ENCODE measurements at regions not wholly inside any gene's neighbourhood (a gene's known extent, or its start where the extent isn't known, plus 50 kb on each side); places are given as distances from the start of the nearest gene placed in this dataset.
"Not testable (repeated sequence)": the region's sequence is repeated elsewhere in the genome, so short reads cannot be mapped to it uniquely, and the experiment has no call there.

- DNase-seq (ENCODE audit: low read depth in 4 of 4, low spot score in 3 of 4), result not testable (repeated sequence)
Measured at GRCh38 chr4:160549951-160550519, 1447.2 kb downstream of the RAPGEF2 start.

DNA sequence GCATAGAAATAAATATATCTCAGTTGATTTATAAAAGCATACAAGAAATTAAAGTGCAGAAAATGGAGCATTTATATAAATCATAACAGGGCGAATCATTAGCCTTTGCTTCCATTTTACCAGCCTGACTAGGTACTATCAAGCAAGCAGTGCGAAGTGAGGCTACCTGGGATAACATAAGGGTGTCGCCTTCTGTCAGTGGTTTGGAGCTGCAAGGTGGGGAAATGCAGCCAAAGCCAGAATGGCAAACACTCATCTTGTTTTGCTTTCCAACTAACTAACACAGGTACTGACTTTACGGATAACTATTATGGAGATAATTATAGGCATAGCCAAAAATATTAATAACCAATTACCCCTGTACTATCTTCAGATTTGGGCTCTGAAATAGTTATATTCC, 1459.8 kb downstream of the RAPGEF2 start:
- no peak for DNase-seq (ENCODE audit: low read depth in 4 of 4, low spot score in 3 of 4)

DNA sequence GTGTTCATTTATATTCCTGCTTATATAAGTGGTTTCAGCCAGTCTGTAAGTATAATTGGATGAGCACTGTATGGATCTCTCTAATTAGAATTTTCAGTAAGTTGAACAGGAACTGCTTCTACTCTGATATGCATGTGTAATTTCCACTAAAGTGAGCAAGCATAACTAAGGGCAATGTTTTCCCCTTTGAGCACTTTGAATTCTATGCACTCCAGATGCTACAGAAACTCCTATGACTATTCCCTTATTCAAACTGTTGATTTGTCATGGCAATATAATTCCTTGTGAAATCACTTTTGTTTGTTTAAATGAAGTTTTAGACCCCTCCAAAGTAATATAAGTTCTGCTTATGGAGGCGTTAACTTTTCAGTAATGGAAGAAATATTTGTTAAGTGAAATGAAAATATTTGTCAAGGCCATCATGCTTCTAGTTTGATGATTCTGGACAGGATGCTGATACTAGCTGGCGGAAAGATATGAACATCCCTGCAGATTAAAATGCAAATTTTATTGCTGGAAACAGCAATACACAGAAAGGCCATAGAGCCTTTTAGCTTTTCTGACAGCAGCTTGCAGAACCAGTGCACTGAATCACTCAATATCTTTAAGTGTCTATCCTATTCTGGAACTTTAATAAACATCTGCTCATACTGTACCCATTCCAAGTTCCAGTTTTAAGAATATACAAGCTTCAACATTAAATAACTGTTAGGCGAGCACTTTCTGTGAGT, 1460.8 kb downstream of the RAPGEF2 start:
- DNase-seq (ENCODE audit: low read depth in 4 of 4, low spot score in 3 of 4), result no peak

DNA sequence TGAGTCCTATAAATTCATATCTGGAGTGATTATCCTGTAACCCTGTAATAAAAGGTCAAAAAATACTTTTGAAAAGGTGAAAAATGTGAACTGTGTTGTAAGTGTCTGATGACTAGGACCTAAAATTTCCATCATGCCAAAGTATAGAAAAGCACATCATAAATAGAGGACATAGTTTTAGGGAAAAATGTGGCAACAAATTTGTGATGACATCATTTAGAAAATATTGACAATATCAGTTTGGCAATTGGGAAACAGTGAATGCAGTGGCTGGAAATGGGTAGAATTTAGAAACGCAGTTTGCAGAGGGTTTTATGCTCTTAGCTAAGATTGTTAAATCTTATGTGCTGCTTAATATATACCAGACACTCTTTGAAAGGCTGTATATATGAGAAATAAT, 1464.8 kb downstream of the RAPGEF2 start:
- DNase-seq (ENCODE audit: low read depth in 4 of 4, low spot score in 3 of 4), result no peak

DNA sequence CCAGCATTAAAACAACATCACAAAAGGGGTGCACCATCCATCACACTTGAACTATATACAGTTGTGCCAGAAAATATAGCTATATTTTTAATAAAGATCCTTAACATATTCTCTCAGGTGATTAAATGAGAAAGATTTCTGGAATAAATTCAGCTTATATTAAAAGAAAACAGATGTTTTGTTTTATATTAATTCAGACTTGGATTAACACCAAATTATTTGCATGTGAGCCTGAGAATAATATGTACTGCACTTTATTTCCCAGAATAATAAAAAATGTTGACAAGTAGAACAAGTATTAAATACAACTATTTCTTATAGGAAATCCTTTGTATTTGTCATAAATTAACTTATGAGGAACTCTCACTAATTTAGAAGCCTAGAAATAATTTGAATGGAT, 1467.4 kb downstream of the RAPGEF2 start:
- no peak for DNase-seq (ENCODE audit: low read depth in 4 of 4, low spot score in 3 of 4)

GRCh38 chr4:160574272-160574671, 1471.4 kb downstream of the RAPGEF2 start:
- not testable (repeated sequence) for DNase-seq (ENCODE audit: low read depth in 4 of 4, low spot score in 3 of 4)

DNA sequence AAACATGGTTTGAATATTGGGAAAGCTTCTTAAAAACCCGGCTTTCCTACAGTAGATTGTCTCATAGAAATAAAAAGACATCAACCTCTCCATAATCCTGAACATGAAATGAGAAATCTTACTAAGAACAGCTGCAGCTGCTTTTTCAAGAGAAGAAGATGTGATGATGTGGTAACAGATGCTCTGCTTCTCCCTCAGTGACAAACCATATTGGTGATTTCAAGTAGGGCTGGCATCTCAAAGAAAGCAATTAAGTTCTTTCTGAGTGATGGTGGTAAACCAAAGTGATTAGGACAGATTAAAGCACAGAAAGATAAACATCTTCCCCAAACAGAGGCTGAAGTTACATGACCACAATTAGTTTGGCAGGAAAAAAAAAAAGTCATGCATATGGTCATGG, 1477.7 kb downstream of the RAPGEF2 start:
- no peak for DNase-seq (ENCODE audit: low read depth in 4 of 4, low spot score in 3 of 4)

GRCh38 chr4:160592258-160592657, 1489.4 kb downstream of the RAPGEF2 start:
- no peak for DNase-seq (ENCODE audit: low read depth in 4 of 4, low spot score in 3 of 4)

- no peak for DNase-seq (ENCODE audit: low read depth in 4 of 4, low spot score in 3 of 4)
Measured at GRCh38 chr4:160595646-160596045, 1492.8 kb downstream of the RAPGEF2 start.

GRCh38 chr4:160604541-160604940, 1501.7 kb downstream of the RAPGEF2 start:
- no peak for DNase-seq (ENCODE audit: low read depth in 4 of 4, low spot score in 3 of 4)

DNA sequence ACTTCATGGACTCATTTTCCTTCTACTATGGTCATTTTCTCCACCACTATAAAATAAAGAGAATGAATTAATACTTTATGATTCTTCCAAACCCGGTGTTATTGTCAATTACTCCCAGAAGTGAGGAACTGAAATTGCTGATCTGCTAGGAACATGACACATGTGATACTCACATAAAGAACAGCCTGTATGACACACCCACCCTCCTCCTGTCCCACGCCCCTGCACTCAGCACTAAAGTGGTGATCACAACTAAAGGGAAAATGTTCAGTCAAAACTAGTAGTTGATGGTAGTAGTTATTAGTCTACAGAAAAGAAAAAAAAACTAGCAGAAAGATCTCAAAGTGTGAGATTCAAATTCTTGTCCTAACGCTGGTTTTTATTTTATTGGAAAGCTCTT, 1508.3 kb downstream of the RAPGEF2 start:
- DNase-seq (ENCODE audit: low read depth in 4 of 4, low spot score in 3 of 4), result no peak

DNA sequence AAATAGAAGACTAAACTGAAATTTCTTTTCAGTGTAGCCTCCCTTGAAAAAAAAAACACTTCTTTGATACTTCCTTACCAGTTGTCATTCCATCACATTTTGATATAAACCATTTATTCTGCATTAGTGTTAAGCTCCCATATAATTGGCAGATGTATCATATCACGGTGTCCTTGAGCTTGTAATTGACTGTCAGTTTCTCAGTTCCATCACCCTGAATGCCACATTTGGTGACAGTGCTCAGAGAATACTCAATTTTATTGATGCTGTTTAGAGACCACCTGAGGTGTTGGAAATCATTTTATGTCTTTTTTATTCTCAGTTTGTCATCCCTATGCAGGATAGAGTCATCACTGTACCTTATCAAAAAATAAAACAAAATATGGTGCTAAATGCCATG, 1528.2 kb downstream of the RAPGEF2 start:
- DNase-seq (ENCODE audit: low read depth in 4 of 4, low spot score in 3 of 4), result no peak

GRCh38 chr4:160652790-160653189, 1511.0 kb downstream of the FSTL5 start:
- no peak for DNase-seq (ENCODE audit: low read depth in 4 of 4, low spot score in 3 of 4)

DNA sequence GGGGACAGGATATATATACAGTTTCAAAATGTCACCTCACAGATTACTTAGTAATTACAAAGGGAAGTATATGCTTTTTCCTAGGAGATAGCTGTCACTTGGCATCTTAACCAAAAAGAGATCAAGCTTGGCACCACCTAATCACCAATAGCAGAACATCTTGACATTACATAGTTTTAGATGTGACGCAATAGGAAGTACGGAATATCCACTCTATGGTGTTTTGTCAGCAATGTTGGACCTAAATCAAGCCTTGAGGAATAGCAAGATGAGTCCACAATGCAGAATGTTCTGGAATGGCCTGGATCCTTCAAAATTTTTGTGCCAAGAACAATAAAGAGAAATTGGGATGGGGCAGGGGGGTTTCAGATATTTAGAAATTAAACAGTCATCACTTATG, 1488.2 kb downstream of the FSTL5 start:
- no peak for DNase-seq (ENCODE audit: low read depth in 4 of 4, low spot score in 3 of 4)

DNA sequence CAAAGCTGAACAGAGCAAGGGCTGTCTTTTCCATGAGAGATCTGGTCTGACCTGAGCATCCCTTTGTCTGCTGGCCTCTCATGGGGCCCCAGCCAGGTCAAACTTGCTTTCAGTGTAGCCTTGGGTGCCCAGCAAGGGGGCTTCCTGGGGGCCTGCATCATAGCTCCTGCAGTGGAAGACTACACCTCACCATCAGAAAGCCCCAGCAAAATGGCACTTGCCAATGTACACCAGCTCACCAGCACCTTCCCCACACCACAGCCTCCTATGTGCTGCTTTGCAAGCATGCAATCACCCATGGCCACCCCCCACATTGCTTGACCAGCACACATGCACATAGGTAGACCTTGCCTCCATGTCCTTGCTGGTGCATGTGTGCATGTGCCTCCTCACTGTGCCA, 1478.1 kb downstream of the FSTL5 start:
- no peak for DNase-seq (ENCODE audit: low read depth in 4 of 4, low spot score in 3 of 4)

GRCh38 chr4:160701671-160702070, 1462.1 kb downstream of the FSTL5 start:
- no peak for DNase-seq (ENCODE audit: low read depth in 4 of 4, low spot score in 3 of 4)

DNA sequence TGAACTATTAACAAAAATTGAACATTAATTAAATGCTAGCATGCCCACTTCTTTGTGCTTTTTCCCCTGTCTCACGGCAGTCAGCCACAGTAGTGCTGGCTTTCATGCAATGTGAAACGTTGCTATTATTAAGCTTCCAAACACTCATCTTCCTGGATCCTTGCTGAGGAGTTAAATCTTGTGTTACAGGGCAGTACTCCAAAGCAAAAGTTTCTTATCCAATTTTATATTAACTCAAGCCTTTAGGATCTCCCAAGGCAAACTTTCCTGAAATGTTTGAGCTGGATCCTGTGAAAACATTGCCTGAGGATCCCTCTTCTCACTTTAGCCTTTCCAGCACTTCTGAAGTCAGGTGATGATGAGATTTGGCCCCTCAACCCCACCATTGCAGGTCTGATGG, 1454.8 kb downstream of the FSTL5 start:
- DNase-seq (ENCODE audit: low read depth in 4 of 4, low spot score in 3 of 4), result no peak

DNA sequence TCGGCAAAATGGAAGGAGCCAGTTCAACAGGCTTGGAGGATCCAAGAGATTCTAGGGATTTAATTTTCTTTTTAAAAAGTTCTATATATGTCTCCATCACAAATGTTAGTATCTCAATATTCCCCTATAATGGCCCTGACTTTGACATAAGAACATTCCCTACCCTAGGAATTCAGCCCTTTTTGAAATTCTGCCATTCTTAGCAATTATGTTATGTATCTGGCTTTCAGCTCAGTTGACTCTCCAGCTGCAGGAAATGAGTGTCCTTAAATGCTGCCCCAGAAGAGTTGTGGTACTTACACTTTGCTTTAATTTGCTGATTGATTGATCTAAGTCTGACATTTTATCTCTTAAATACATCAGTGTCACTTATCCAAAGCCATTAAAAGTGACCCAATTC, 1454.3 kb downstream of the FSTL5 start:
- no peak for DNase-seq (ENCODE audit: low read depth in 4 of 4, low spot score in 3 of 4)

DNA sequence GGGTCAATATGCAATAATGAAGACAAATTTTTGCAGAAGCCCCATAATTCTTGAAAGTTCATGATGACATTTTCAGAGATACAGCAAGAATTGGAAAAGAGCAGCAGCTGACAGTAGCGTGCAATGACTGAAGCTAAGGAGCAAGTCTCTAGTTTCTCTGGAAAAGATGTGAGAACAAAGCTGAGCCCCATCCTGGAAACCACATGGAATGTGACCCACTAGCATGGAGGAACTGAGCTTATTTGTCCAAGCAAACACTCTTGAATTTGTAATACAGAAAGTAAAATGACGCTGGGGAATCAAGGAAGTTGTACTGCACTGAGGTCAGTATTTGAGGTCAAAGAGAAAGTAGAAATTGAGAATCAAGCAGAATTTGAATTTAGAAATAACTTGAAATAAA, 1447.2 kb downstream of the FSTL5 start:
- no peak for DNase-seq (ENCODE audit: low read depth in 4 of 4, low spot score in 3 of 4)

- no peak for DNase-seq (ENCODE audit: low read depth in 4 of 4, low spot score in 3 of 4)
Measured at GRCh38 chr4:160717848-160718247, 1446.0 kb downstream of the FSTL5 start.

DNA sequence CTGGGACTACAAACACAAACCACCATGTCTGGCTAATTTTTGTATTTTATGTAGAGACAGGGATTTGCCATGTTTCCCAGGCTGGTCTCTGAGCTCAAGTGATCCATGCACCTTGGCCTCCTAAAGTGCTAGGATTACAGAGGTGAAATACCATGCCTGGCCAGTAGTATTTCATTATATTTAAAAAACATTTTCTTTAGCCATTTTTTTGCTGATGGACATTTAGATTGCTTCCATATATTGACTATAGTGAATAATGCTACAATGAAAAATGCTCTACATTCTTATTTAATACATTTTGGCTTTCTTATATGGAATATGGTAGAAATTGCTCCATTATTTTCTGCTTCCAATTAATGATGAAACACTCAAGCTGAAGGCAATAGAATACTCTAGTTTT, 1439.7 kb downstream of the FSTL5 start:
- no peak for DNase-seq (ENCODE audit: low read depth in 4 of 4, low spot score in 3 of 4)

- no peak for DNase-seq (ENCODE audit: low read depth in 4 of 4, low spot score in 3 of 4)
Measured at GRCh38 chr4:160745126-160745525, 1418.7 kb downstream of the FSTL5 start.

- not testable (repeated sequence) for DNase-seq (ENCODE audit: low read depth in 4 of 4, low spot score in 3 of 4)
Measured at GRCh38 chr4:160746585-160746984, 1417.2 kb downstream of the FSTL5 start.
